ENCODE measurements at regions not wholly inside any gene's neighbourhood (a gene's known extent, or its start where the extent isn't known, plus 50 kb on each side); places are given as distances from the start of the nearest gene placed in this dataset.
"Not testable (repeated sequence)": the region's sequence is repeated elsewhere in the genome, so short reads cannot be mapped to it uniquely, and the experiment has no call there.

DNA sequence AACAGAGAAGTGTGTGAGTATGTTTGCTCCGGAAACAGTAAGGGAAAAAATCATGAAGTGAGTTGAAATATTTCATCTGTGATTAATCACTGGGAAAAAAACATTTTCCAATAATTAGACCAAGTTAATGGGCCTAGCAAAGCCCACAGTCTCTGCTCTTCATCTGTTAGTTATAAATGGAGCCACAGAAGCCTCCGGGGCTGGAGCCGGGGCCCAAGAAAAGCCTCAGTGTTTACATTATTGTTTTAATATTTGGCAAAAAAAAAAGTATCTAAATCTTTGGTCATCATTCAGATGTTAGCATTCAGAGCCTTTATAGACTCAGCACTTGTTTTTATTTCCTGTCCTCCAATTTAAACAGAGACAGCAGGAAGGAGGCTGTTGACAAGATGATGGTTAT is 115.0 kb downstream of the UBE2U start:
- DNase-seq (ENCODE audit: low read depth) = no peak

DNA sequence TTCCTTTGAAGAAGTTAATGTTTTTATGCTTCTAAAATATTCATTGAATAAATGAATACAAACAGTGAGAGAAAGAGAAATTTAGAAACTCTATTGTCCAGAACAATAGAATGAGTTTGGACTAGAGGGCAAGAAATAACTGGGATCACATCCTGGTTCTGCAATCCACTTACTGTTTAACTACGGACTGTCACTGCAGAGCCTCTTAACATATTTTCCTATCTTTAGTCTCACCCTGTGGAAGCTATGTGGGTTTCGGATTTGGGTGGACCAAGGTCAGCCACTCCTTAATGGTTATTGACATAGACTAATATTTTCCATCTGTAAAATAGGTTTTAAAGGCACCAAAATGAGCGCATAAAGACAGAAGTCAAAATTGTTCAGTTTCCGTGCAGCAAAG is 116.6 kb downstream of the UBE2U start:
- DNase-seq (ENCODE audit: low read depth) = no peak

GRCh38 chr1:64320470-64320869 is 117.0 kb downstream of the UBE2U start:
- no peak for DNase-seq (ENCODE audit: low read depth)

DNA sequence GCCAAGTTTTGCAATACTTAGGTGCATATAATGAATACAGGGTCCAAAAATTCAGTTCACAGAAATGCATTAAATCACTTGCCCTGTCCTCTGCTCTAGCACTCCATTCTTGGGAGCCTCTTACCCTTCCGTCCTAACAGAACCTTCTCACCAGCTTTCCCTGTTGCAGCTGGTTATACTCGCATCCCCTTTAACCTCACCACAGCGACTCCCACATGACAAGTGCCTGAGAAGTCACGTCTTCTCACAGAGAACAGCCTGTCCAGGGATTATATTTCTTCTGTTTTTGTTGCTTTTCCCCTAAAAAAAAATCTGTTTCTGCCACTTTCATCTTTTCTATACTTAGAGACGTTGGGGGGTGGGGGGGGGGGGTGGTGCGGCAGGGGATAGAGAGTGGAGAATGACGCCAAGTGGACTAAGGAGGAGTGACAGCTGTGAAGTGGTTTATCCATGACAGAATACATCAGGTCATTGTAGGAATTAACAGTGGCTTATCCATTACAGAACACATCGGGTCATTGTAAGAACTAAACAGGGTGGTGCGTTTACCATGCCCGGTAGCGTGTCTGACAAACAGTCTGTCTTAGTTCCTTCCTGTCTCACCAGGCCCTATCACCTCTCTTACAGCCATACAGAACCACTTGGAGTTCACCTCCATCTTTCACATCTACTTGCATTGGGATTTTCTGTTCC is 117.6 kb downstream of the UBE2U start:
- no peak for DNase-seq (ENCODE audit: low read depth)

- no peak for DNase-seq (ENCODE audit: low read depth)
Observed at GRCh38 chr1:64323054-64323453, 119.6 kb downstream of the UBE2U start.

- DNase-seq (ENCODE audit: low read depth) = no peak
Observed at GRCh38 chr1:64323882-64324281, 120.5 kb downstream of the UBE2U start.

GRCh38 chr1:64325856-64326255 is 122.4 kb downstream of the UBE2U start:
- DNase-seq (ENCODE audit: low read depth) = no peak

- DNase-seq (ENCODE audit: low read depth) = no peak
Observed at GRCh38 chr1:64327119-64327518, 123.7 kb downstream of the UBE2U start.

- no peak for DNase-seq (ENCODE audit: low read depth)
Observed at GRCh38 chr1:64328193-64328592, 124.8 kb downstream of the UBE2U start.

GRCh38 chr1:64330839-64331238 is 127.4 kb downstream of the UBE2U start:
- no peak for DNase-seq (ENCODE audit: low read depth)

DNA sequence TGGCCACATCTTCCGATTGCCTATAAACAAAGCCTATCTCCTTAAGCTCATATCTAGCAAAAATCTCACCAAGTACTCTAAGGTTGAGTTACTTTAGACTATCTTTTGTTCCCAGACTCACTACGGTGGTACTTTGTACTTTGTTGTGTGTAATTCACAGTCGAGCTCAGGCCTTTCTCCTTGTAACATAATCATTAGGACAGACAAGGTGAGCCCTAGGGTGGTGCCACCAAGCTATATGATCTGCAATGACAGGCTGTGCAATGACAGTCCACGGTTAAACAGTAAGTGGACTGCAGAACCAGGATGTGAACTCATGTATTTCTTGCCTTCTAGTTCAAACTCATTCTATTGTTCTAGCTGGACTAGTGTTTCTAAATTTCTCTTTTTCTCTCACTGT is 132.2 kb downstream of the UBE2U start:
- no peak for DNase-seq (ENCODE audit: low read depth)

GRCh38 chr1:64337475-64337874 is 132.5 kb upstream of the CACHD1 start:
- no peak for DNase-seq (ENCODE audit: low read depth)

- DNase-seq (ENCODE audit: low read depth) = no peak
Observed at GRCh38 chr1:64337926-64338325, 132.0 kb upstream of the CACHD1 start.

- no peak for DNase-seq (ENCODE audit: low read depth)
Observed at GRCh38 chr1:64340361-64340760, 129.6 kb upstream of the CACHD1 start.

DNA sequence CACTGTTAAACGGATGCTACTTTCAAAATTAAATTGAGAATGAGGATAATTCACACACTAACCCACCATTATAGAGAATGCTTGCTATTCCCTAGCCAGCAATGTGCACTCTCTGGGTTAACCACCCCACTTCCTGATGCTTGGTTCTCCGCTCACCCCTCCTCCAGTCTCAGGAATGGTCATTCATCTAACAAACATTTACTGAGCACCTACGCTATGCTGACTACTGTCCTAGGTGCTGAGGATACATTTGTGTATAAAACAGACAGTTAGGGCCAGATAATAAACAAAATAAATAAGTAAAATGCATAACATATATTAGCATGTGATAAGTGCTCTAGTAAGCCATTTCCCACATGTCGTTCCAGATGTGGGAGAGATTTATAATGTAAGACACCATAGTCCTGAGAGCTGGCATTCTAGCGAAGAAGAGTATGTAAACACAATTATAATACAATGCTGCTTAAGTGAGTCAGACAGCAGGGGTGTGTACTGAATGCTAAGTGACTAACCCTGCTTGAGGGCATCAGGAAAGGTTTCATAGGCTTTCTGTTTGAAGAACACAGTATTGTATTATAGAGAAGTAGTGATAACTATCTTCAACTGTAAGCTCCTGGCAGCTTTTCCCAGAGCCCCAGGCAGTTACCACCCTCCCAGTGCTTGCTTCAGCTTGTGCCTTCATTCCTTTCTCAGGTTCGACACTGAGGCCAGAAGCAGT is 126.7 kb upstream of the CACHD1 start:
- DNase-seq (ENCODE audit: low read depth) = peak; percentile 21

DNA sequence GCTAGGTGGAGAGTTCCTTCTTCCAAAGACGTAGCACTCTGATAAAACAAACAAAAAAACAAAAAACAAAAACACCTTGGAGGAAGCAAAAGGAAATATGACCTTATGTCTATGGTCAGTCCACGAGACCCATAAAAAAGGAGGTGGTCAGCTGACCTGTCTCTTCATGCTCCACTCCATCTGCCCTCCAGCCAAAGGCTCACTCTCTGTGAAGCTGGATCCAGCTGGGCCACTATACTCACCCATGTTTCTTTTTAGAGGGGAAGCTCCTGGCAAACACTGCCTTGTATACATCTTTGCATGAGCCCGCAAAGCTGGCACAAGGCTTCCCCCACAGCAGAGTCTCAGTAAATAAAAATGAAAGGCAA is 126.1 kb upstream of the CACHD1 start:
- DNase-seq (ENCODE audit: low read depth) = no peak

- DNase-seq (ENCODE audit: low read depth) = no peak
Observed at GRCh38 chr1:64348270-64348960, 121.5 kb upstream of the CACHD1 start.

DNA sequence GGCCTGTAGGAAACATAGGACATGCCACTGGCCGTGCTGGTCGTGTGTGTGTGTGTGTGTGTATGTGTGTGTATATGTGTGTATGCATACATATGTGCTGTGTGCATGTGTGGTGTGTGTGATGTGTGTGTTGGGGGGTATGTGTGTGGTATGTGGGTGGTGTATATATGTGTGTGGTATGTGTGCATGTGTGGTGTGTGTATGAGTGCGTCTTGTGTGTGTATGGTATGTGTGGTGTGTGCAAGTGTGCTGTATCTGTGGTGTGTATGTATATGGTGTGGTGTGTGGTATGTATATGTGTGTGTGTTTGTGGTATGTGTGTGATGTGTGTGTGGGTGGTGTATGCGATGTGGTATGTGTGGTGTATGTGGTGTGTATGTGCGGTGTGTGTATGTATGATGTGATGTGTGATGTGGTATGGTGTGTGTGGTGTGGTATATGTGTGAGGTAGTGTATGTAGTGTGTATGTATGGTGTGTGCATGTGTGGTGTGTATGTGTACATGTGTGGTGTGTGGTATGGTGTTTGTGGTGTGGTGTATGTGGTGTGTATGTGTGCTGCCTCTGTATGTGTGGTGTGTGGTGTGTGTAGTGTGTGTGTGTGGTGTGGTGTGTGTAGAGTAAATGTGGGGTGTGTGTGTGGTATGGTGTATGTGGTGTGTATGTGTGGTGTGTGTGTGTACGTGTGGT is 120.8 kb upstream of the CACHD1 start:
- DNase-seq (ENCODE audit: low read depth) = no peak

GRCh38 chr1:64355534-64355933 is 114.4 kb upstream of the CACHD1 start:
- DNase-seq (ENCODE audit: low read depth) = not testable (repeated sequence)

DNA sequence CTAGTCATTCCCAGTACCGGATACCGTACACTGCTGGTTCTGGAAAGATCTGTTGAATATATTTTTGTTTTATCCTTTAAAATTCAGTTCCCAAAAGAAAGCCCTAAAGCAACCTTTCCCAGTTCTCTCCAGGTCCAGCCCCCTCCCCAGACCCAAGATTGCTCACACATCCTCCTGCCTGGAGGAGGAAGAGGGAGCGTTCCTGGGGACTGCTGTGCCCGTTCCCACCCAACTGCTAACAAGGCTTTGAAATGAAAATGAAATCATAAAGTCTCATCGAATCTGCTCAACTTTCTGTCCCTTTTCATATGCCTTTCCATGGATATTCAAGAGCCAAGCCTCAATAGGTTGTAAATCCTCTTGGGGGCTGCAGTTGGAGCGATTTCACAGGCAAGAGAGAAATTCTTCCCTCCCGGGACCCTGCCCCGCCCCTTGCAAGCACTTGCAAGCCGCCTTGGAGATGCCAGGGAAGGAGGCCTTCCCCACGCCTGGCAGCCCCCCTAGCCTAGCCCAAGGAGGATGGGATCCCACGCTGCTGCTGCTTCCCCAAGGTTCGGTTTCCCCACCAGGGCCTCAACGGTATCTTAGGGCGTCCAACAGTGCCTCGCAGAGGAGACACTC is 113.2 kb upstream of the CACHD1 start:
- DNase-seq (ENCODE audit: low read depth) = no peak

DNA sequence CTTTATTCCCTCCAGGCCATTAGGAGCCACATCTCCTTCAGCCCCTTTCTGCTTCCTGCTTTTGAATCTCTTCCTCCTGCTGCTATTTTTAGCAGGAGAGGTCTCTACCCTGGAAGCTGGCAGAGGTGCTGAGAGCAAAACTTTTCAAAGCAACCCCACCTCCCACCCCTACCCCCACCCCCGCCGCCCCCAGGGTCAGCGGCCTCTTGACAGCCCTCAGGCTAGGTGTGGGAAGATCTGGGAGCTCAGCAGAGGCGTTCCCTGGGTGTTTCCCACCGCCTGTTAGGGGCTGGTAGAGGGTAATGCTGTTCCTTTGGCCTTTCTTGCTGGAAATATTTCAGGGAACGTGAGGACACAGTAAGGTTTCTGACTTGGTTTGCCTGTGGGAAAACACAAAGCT is 112.5 kb upstream of the CACHD1 start:
- no peak for DNase-seq (ENCODE audit: low read depth)

DNA sequence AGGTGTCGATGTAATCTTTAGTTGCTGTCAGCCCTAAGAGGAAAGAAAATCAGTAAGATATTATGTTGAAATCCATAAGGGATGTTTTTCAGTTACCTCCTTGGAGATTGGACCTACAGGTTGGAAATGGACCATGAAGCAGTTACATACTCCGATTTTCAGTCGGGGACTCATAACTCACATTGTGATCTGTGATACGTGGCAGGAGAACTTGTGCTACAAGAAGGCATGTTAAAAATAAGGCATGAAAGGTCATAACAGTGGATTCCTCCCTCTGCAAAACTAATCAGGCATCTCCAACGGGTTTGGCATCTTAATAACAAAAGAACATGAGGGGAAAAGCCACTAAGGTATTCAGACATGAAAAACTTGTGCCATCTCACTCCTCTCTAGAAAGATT is 111.2 kb upstream of the CACHD1 start:
- no peak for DNase-seq (ENCODE audit: low read depth)

Data from LHCN-M2 (cell line).